Nephron progenitor cell (in vitro differentiated cells): ENCODE measurements at regions not wholly inside any gene's neighbourhood (a gene's known extent, or its start where the extent isn't known, plus 50 kb on each side); places are given as distances from the start of the nearest gene placed in this dataset.
"Not testable (repeated sequence)": the region's sequence is repeated elsewhere in the genome, so short reads cannot be mapped to it uniquely, and the experiment has no call there.

ENCODE experiments used
- DNase-seq: peaks from one replicate; pipeline ENCODE4 v3.0.0; 2021
- H3K27ac Mint-ChIP-seq: 2 replicates; pipeline ENCODE4 v1.8.0; 2021; ENCODE audit warnings: mild to moderate bottlenecking, moderate library complexity, mixed read lengths
- H3K27me3 Mint-ChIP-seq: 2 replicates; pipeline ENCODE4 v1.8.0; 2021; ENCODE audit warnings: mild to moderate bottlenecking, low read depth, mixed read lengths; ENCODE audit not compliant: poor library complexity
- H3K36me3 Mint-ChIP-seq: 2 replicates; pipeline ENCODE4 v1.8.0; 2021; ENCODE audit warnings: low read depth, mixed read lengths
- H3K4me1 Mint-ChIP-seq: 2 replicates; pipeline ENCODE4 v1.8.0; 2021; ENCODE audit warnings: mixed read lengths
- H3K4me3 Mint-ChIP-seq: 2 replicates; pipeline ENCODE4 v1.8.0; 2021; ENCODE audit warnings: mild to moderate bottlenecking, moderate library complexity, mixed read lengths
- H3K9me3 Mint-ChIP-seq: 2 replicates; pipeline ENCODE4 v1.8.0; 2021; ENCODE audit warnings: mild to moderate bottlenecking, moderate library complexity, mixed read lengths
- CTCF ChIP-seq: fragments of 200-600 bp; sonication (generic); IDR thresholded peaks from 2 replicates; pipeline ENCODE4 v1.5.0; 2021; ENCODE audit warnings: antibody characterized with exemption

- Mint-ChIP-seq H3K4me3 (no peak overlapping the region), H3K36me3 (no peaks in the 10 kb centered on the region), H3K9me3 (no peaks in the 10 kb centered on the region), H3K27ac (no peak overlapping the region), H3K27me3 (peaks cover 11% of the 10 kb centered on the region), H3K4me1 (no peaks in the 10 kb centered on the region)
- no peak for TF ChIP-seq CTCF
- DNase-seq: no peak
Measured at GRCh38 chr12:5335069-5335468, 96.8 kb upstream of the NTF3 start.

- not testable (repeated sequence) for H3K9me3 Mint-ChIP-seq, H3K4me1 Mint-ChIP-seq, DNase-seq, H3K27ac Mint-ChIP-seq, H3K36me3 Mint-ChIP-seq, H3K4me3 Mint-ChIP-seq
- peaks cover 17% of the 10 kb centered on the region for H3K27me3 Mint-ChIP-seq
Measured at GRCh38 chr12:5341086-5341485, 90.8 kb upstream of the NTF3 start.

- peaks cover 3% of the 10 kb centered on the region for H3K4me1 Mint-ChIP-seq
- H3K9me3 Mint-ChIP-seq: no peaks in the 10 kb centered on the region
- H3K36me3 Mint-ChIP-seq: no peaks in the 10 kb centered on the region
- H3K27ac Mint-ChIP-seq: no peak overlapping the region
- no peak overlapping the region for H3K4me3 Mint-ChIP-seq
- peaks cover 13% of the 10 kb centered on the region for H3K27me3 Mint-ChIP-seq
- no peak for DNase-seq
- TF ChIP-seq CTCF: no peak
Measured at GRCh38 chr12:5343711-5344110, 88.2 kb upstream of the NTF3 start.

- Mint-ChIP-seq H3K27me3 (peaks cover 13% of the 10 kb centered on the region), H3K27ac (no peak overlapping the region), H3K36me3 (no peaks in the 10 kb centered on the region), H3K4me1 (peaks cover 5% of the 10 kb centered on the region), H3K4me3 (no peak overlapping the region), H3K9me3 (no peaks in the 10 kb centered on the region)
- no peak for DNase-seq
- TF ChIP-seq CTCF: no peak
Measured at GRCh38 chr12:5344131-5344530, 87.8 kb upstream of the NTF3 start.

- Mint-ChIP-seq H3K27ac (no peak overlapping the region), H3K4me3 (no peak overlapping the region), H3K4me1 (peaks cover 5% of the 10 kb centered on the region), H3K36me3 (no peaks in the 10 kb centered on the region), H3K27me3 (peaks cover 6% of the 10 kb centered on the region), H3K9me3 (peaks cover 2% of the 10 kb centered on the region)
- no peak for TF ChIP-seq CTCF
- DNase-seq: no peak
Measured at GRCh38 chr12:5345534-5345933, 86.4 kb upstream of the NTF3 start.

GRCh38 chr12:5348057-5348456 is 83.9 kb upstream of the NTF3 start:
- Mint-ChIP-seq H3K9me3 (peaks cover 22% of the 10 kb centered on the region), H3K27me3 (peaks cover 6% of the 10 kb centered on the region), H3K36me3 (no peaks in the 10 kb centered on the region), H3K4me1 (peaks cover 5% of the 10 kb centered on the region), H3K4me3 (no peak overlapping the region), H3K27ac (no peak overlapping the region)
- no peak for TF ChIP-seq CTCF
- DNase-seq: no peak
